ENCODE measurements at regions not wholly inside any gene's neighbourhood (a gene's known extent, or its start where the extent isn't known, plus 50 kb on each side); places are given as distances from the start of the nearest gene placed in this dataset.

DNA sequence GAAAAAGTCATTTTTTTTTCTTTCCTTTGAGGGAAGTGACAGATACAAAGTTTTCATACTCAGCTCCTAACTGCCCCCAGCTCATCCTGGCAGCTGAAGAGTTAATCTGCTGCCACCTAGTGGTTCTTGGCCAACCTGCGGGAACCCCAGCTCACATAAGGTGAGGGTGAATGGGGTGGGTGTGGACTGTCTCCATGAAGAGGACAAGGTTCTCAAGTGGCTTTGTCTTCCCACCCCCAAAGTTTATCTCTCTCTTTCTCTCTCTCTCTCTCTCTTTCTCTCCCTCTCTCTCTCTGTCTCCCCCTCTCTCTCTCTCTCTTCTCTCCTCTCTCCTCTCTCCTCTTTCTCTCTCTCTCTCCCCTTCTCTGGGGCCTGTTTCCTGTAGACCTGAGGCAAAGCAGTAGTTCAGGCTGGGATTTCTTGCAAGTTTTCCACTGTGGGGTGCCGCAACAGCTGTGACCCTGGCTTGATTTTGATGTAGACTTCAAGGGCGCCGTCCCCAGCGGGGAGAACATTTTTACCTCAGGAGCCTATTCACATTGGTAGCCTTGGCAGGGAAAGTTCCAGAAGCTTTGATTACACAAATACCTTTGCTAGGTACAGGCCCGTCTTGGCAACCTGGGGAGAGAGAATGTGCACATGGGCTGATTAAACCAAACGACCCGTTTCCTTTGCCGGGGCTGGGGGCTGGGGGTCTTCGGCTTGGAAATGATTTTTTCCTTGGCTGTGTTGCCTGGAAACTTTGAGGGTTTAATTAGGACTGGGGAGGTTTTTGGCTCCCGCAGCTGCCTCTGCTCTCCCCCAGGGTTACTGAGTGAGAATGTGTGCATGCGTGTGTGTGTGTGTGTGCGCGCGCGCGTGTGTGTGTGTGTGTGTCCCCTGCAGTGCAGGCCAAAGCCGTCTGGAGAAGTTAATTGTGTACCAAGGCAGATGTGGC is 135.9 kb downstream of the TM2D1 start:
- H3K9me2 ChIP-seq (ENCODE audit: insufficient read depth, low read length), result no peaks in the 10 kb centered on the region
- H3K36me3 ChIP-seq (ENCODE audit: insufficient read depth, low read length), result no peaks in the 10 kb centered on the region
- TF ChIP-seq MXI1 (conservative IDR thresholded peaks at IDR 0.05; ENCODE audit: poor library complexity, severe bottlenecking) (no peak), RAD21 (conservative IDR thresholded peaks at IDR 0.05) (peak; percentile 71), POLR2AphosphoS5 (IDR thresholded peaks at IDR 0.05) (no peak), CTCF (IDR thresholded peaks at IDR 0.05; ENCODE audit: poor library complexity, severe bottlenecking) (peak; percentile 75), EP300 (conservative IDR thresholded peaks at IDR 0.05; ENCODE audit: poor library complexity, severe bottlenecking) (no peak), TAF1 (IDR thresholded peaks at IDR 0.05; ENCODE audit: low read depth) (no peak), SMC3 (conservative IDR thresholded peaks at IDR 0.05; ENCODE audit: poor library complexity) (peak; percentile 81), REST (IDR thresholded peaks at IDR 0.05; ENCODE audit: borderline replicate concordance) (no peak), EZH2 (IDR thresholded peaks at IDR 0.05; ENCODE audit: borderline replicate concordance, insufficient read depth, low read length, poor library complexity, severe bottlenecking) (no peak)
- no peak overlapping the region for H3K9ac ChIP-seq (ENCODE audit: low read length)
- no peaks in the 10 kb centered on the region for H3K27me3 ChIP-seq (ENCODE audit: insufficient read depth, low read depth, low read length)
- no peak overlapping the region for H2AFZ ChIP-seq (ENCODE audit: low read depth, low read length)
- no peak overlapping the region for H3K4me3 ChIP-seq (ENCODE audit: low read length)
- no peaks in the 10 kb centered on the region for H3K79me2 ChIP-seq (replicated peaks; ENCODE audit: insufficient read depth, low read length)
- H3F3A ChIP-seq (ENCODE audit: insufficient read depth, low read length, poor library complexity, severe bottlenecking), result no peaks in the 10 kb centered on the region
- H3K9me3 ChIP-seq (ENCODE audit: low read length), result no peaks in the 10 kb centered on the region
- H4K20me1 ChIP-seq (ENCODE audit: insufficient read depth), result no peaks in the 10 kb centered on the region
- H3K4me2 ChIP-seq (ENCODE audit: low read length), result no peak overlapping the region
- H3K27ac ChIP-seq (ENCODE audit: low read length), result no peak overlapping the region

DNA sequence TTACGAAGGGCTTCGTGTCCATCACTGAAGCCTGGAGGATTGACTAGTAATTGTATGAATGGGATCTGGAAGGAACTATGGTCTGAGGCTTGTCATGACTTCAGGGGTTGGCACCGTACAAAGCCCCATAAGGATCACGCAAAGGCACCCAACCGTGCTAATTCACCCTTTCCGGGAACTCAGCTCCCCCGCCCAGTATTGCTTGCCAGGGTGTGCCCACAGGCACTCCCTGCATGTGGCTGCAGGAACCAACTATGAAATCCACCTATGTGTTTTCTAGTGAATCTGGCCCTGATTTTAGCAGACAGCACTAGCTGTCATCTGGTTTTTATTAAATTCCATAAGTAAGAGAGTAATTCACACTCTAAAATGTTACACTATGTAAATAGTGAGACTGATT is 139.2 kb downstream of the TM2D1 start:
- H3K9me2 ChIP-seq (ENCODE audit: insufficient read depth, low read length), result no peaks in the 10 kb centered on the region
- H3K4me3 ChIP-seq (ENCODE audit: low read length), result no peak overlapping the region
- H3K27me3 ChIP-seq (ENCODE audit: insufficient read depth, low read depth, low read length), result no peaks in the 10 kb centered on the region
- no peak overlapping the region for H3K4me2 ChIP-seq (ENCODE audit: low read length)
- no peak for TF ChIP-seq POLR2AphosphoS5 (IDR thresholded peaks at IDR 0.05)
- no peak for TF ChIP-seq SMC3 (conservative IDR thresholded peaks at IDR 0.05; ENCODE audit: poor library complexity)
- TF ChIP-seq RAD21 (conservative IDR thresholded peaks at IDR 0.05), result no peak
- TF ChIP-seq EZH2 (IDR thresholded peaks at IDR 0.05; ENCODE audit: borderline replicate concordance, insufficient read depth, low read length, poor library complexity, severe bottlenecking), result no peak
- no peak for TF ChIP-seq TAF1 (IDR thresholded peaks at IDR 0.05; ENCODE audit: low read depth)
- no peak for TF ChIP-seq CTCF (IDR thresholded peaks at IDR 0.05; ENCODE audit: poor library complexity, severe bottlenecking)
- no peak for TF ChIP-seq REST (IDR thresholded peaks at IDR 0.05; ENCODE audit: borderline replicate concordance)
- H3F3A ChIP-seq (ENCODE audit: insufficient read depth, low read length, poor library complexity, severe bottlenecking), result no peaks in the 10 kb centered on the region
- no peaks in the 10 kb centered on the region for H3K79me2 ChIP-seq (replicated peaks; ENCODE audit: insufficient read depth, low read length)
- H3K9ac ChIP-seq (ENCODE audit: low read length), result no peak overlapping the region
- H2AFZ ChIP-seq (ENCODE audit: low read depth, low read length), result no peak overlapping the region
- no peak overlapping the region for H3K27ac ChIP-seq (ENCODE audit: low read length)
- H3K9me3 ChIP-seq (ENCODE audit: low read length), result no peaks in the 10 kb centered on the region
- no peaks in the 10 kb centered on the region for H3K36me3 ChIP-seq (ENCODE audit: insufficient read depth, low read length)
- no peaks in the 10 kb centered on the region for H4K20me1 ChIP-seq (ENCODE audit: insufficient read depth)

Measured in neural cell (in vitro differentiated cells).